Testis (tissue), 2 donors: ENCODE measurements at regions not wholly inside any gene's neighbourhood (a gene's known extent, or its start where the extent isn't known, plus 50 kb on each side); places are given as distances from the start of the nearest gene placed in this dataset.
"Not testable (repeated sequence)": the region's sequence is repeated elsewhere in the genome, so short reads cannot be mapped to it uniquely, and the experiment has no call there.

Experiments
- DNase-seq: peaks from one replicate; pipeline ENCODE4 v3.0.0-alpha.2; 2019
- H3K27ac ChIP-seq, 2 donors: fragments of 200-600 bp; sonication (generic); one replicate each; pipeline ENCODE4 v1.5.1; 2019
- H3K27me3 ChIP-seq: fragments of 200-600 bp; sonication (generic); one replicate; pipeline ENCODE4 v1.5.1; 2019
- H3K36me3 ChIP-seq: fragments of 200-600 bp; sonication (generic); one replicate; pipeline ENCODE4 v1.5.1; 2017; ENCODE audit warnings: low read depth; ENCODE audit errors: missing control alignments
- H3K4me1 ChIP-seq: fragments of 200-600 bp; sonication (generic); one replicate; pipeline ENCODE4 v1.5.1; 2019
- H3K4me3 ChIP-seq, 2 donors: fragments of 200-600 bp; sonication (generic); one replicate each; pipeline ENCODE4 v1.5.1; 2017 to 2019
- H3K9me3 ChIP-seq: fragments of 200-600 bp; sonication (generic); one replicate; pipeline ENCODE4 v1.5.1; 2017
- POLR2A ChIP-seq: fragments of 450-650 bp; IDR thresholded peaks from one replicate; pipeline ENCODE4 v1.6.1; 2017; ENCODE audit warnings: antibody characterized with exemption, mild to moderate bottlenecking, moderate library complexity
- WGBS, 2 donors: methylation state at CpG; one replicate each; pipeline ENCODE4 v1.1.5; 2018; 5-methylcytosine and 5-hydroxymethylcytosine counted together
- intact Hi-C: fragments of 100-400 bp; cut with DNase I; formaldehyde crosslinking; loops from one replicate; pipeline ENCODE4 v1.15.1; 2023; ENCODE audit warnings: low total_unique reads
- TF ChIP-seq, protein P1 (sequence below), 3 experiments: fragments of 450-650 bp in 2 of 3; fragments of 200-600 bp in 1 of 3; sonication (generic) in 1 of 3; IDR thresholded peaks; one replicate each; pipeline ENCODE4 v1.5.1; 2016 to 2019; ENCODE audit warnings: antibody characterized with exemption in 3 of 3, mild to moderate bottlenecking in 2 of 3, moderate library complexity in 1 of 3

DNA sequence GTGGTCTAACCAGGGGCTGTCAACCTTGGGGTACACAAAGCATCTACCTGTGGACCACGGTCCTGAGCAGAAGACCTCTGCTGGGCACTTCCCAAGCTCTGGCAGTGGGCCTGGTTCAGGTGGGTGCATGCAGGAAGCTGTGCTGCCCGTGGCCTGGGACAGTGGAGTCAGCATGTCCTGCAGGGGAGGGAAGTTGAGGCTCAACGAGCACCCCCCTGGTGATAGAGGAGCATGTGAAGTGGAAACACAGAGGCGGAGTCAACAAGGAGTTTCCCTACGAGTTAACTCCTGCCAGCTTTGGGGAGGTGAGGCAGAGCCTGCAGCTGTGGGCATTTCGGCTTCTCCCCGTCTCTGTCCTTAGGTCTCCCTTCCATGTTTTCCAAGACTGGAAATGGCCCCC is 67.5 kb upstream of the IRX2 start:
- no peak for DNase-seq
- Histone ChIP-seq H3K9me3 (no peaks in the 10 kb centered on the region), H3K27me3 (no peaks in the 10 kb centered on the region), H3K36me3 (no peaks in the 10 kb centered on the region), H3K27ac (no peak overlapping the region), H3K4me1 (no peaks in the 10 kb centered on the region), H3K4me3 (no peak overlapping the region)
- intact Hi-C loops: no loop called here
- 80 to 85% methylated on average over 7 of the region's 7 CpGs for WGBS, 2 donors
- TF ChIP-seq, protein P1, sequence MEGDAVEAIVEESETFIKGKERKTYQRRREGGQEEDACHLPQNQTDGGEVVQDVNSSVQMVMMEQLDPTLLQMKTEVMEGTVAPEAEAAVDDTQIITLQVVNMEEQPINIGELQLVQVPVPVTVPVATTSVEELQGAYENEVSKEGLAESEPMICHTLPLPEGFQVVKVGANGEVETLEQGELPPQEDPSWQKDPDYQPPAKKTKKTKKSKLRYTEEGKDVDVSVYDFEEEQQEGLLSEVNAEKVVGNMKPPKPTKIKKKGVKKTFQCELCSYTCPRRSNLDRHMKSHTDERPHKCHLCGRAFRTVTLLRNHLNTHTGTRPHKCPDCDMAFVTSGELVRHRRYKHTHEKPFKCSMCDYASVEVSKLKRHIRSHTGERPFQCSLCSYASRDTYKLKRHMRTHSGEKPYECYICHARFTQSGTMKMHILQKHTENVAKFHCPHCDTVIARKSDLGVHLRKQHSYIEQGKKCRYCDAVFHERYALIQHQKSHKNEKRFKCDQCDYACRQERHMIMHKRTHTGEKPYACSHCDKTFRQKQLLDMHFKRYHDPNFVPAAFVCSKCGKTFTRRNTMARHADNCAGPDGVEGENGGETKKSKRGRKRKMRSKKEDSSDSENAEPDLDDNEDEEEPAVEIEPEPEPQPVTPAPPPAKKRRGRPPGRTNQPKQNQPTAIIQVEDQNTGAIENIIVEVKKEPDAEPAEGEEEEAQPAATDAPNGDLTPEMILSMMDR (IDR thresholded peaks at IDR 0.05): no peak
- no peak for TF ChIP-seq POLR2A

DNA sequence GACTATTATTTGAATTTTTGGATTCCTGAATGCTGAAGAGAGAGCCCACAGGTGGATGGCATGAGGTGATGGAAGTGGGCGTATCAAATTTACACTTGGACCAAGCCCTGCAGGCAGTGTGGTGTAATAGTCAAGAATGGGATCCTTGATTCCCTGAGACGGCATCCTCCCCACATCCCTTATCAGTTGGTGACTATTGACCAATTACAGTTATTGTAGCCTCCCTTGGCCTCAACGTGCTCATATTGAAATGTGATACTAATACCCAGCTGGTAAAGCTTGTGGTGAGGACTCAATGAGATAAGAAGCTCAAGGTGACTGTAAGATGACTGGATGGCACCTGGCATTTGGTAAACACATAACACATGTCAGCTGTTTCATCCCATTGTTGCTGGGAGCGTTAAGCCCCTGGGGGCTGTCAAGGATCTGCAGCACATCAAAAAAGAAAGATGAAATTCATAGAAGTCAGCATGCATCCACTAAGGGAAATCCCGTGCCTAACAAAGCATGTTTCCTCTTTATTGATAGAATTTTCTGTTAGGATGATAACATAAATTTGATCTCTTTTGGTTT is 65.6 kb upstream of the IRX2 start:
- intact Hi-C loops: no loop called here
- no peak for TF ChIP-seq POLR2A
- TF ChIP-seq, protein P1 (IDR thresholded peaks at IDR 0.05): no peak
- no peaks in the 10 kb centered on the region for H3K9me3 ChIP-seq
- no peak for DNase-seq
- no peaks in the 10 kb centered on the region for H3K27me3 ChIP-seq
- no peaks in the 10 kb centered on the region for H3K4me1 ChIP-seq
- WGBS, 2 donors: 51 to 54% methylated on average over 5 of the region's 5 CpGs
- no peak overlapping the region for H3K27ac ChIP-seq
- H3K4me3 ChIP-seq: no peak overlapping the region
- no peaks in the 10 kb centered on the region for H3K36me3 ChIP-seq

GRCh38 chr5:2813678-2814077 is 62.2 kb upstream of the IRX2 start:
- H3K36me3 ChIP-seq: no peaks in the 10 kb centered on the region
- no peak overlapping the region for H3K4me3 ChIP-seq
- H3K27ac ChIP-seq: no peak overlapping the region
- TF ChIP-seq, protein P1 (IDR thresholded peaks at IDR 0.05): no peak
- intact Hi-C loops: no loop called here
- H3K9me3 ChIP-seq: no peaks in the 10 kb centered on the region
- H3K27me3 ChIP-seq: no peaks in the 10 kb centered on the region
- 67 to 72% methylated on average over 3 to 9 of the region's 9 CpGs for WGBS, 2 donors
- H3K4me1 ChIP-seq: no peaks in the 10 kb centered on the region
- DNase-seq: no peak

DNA sequence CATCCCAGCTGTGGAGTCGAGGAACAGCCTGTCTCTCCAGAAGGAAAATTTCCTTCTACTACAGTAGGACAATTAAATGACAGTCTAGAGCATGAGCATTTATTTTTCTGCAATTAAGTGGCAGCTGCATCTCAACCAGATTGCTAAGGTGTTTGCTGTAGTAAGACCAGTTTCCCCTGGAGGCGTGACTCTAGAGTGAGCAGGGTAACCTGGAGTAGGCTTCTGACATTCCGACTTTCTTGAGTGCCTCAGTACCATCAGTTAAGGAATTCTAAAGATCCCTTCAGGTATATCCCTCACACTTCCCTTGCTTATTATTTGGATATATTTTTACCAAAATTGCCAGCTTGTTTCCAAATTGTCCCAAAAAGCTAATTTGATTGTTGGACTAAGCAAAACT is 59.2 kb upstream of the IRX2 start:
- no peaks in the 10 kb centered on the region for H3K36me3 ChIP-seq

GRCh38 chr5:2807244-2807643 is 55.8 kb upstream of the IRX2 start:
- H3K4me1 ChIP-seq, H3K27me3 ChIP-seq, H3K27ac ChIP-seq, intact Hi-C loops, DNase-seq, H3K4me3 ChIP-seq, H3K36me3 ChIP-seq, H3K9me3 ChIP-seq: not testable (repeated sequence)
- WGBS, 2 donors: 65 to 74% methylated on average over 5 of the region's 5 CpGs

More for the DNA sequence above, 59.2 kb upstream of the IRX2 start:
- no peak overlapping the region for H3K4me3 ChIP-seq
- H3K9me3 ChIP-seq: no peaks in the 10 kb centered on the region
- H3K27ac ChIP-seq: no peak overlapping the region
- TF ChIP-seq, protein P1 (IDR thresholded peaks at IDR 0.05): no peak
- no peak for TF ChIP-seq POLR2A
- intact Hi-C loops: no loop called here
- H3K27me3 ChIP-seq: no peaks in the 10 kb centered on the region
- H3K4me1 ChIP-seq: no peaks in the 10 kb centered on the region
- 90 to 100% methylated on average over 3 of the region's 3 CpGs for WGBS, 2 donors
- no peak for DNase-seq
